SU-DHL-6 (cell line): ENCODE measurements at regions not wholly inside any gene's neighbourhood (a gene's known extent, or its start where the extent isn't known, plus 50 kb on each side); places are given as distances from the start of the nearest gene placed in this dataset.

Experiments
- H2AFZ ChIP-seq: fragments of 200-600 bp; sonication (generic); 2 replicates; pipeline ENCODE4 v1.6.1; 2014; ENCODE audit warnings: low read depth, mild to moderate bottlenecking, moderate library complexity, mixed read lengths, antibody characterized with exemption, low read length; ENCODE audit not compliant: severe bottlenecking
- H3F3A ChIP-seq: fragments of 200-600 bp; shearing (Covaris generic); 2 replicates; pipeline ENCODE4 v1.6.0; 2016; ENCODE audit warnings: antibody characterized with exemption, mild to moderate bottlenecking; ENCODE audit not compliant: insufficient read depth
- H3K27ac ChIP-seq: fragments of 200-600 bp; sonication (generic); 2 replicates; pipeline ENCODE4 v1.5.1; 2016; ENCODE audit warnings: low read depth, mild to moderate bottlenecking, low read length, moderate library complexity, mixed read lengths
- H3K27me3 ChIP-seq: fragments of 200-600 bp; sonication (generic), shearing (Covaris generic); 2 replicates; pipeline ENCODE4 v1.6.0; 2014; ENCODE audit warnings: mild to moderate bottlenecking, low read length
- H3K36me3 ChIP-seq: fragments of 200-600 bp; sonication (generic); 2 replicates; pipeline ENCODE4 v1.6.1; 2014; ENCODE audit warnings: mild to moderate bottlenecking, low read length, mixed read lengths
- H3K4me2 ChIP-seq: fragments of 300-600, 200-600 bp; shearing (Covaris generic), sonication (generic); 2 replicates; pipeline ENCODE4 v1.6.0; 2014; ENCODE audit warnings: low read length, low read depth, mild to moderate bottlenecking; ENCODE audit not compliant: poor library complexity, severe bottlenecking
- H3K4me3 ChIP-seq: fragments of 200-600 bp; sonication (generic); 2 replicates; pipeline ENCODE4 v1.5.1; 2014; ENCODE audit warnings: antibody characterized with exemption, low read length, mild to moderate bottlenecking, mixed read lengths; ENCODE audit not compliant: insufficient read depth, poor library complexity, severe bottlenecking
- H3K79me2 ChIP-seq: fragments of 200-600 bp; sonication (generic); 2 replicates; pipeline ENCODE4 v1.6.1; 2014; ENCODE audit warnings: mild to moderate bottlenecking, low read length, moderate library complexity; ENCODE audit not compliant: insufficient read depth
- H3K9ac ChIP-seq: fragments of 200-600 bp; sonication (generic); 2 replicates; pipeline ENCODE4 v1.7.0; 2014; ENCODE audit warnings: mild to moderate bottlenecking, low read length
- H3K9me2 ChIP-seq: fragments of 200-600 bp; sonication (generic); replicated peaks from 2 replicates; pipeline ENCODE4 v1.6.1; 2014; ENCODE audit warnings: low read length; ENCODE audit not compliant: insufficient read depth
- H3K9me3 ChIP-seq: fragments of 200-600 bp; sonication (generic); 2 replicates; pipeline ENCODE4 v1.6.1; 2014; ENCODE audit warnings: low read length, mixed read lengths; ENCODE audit not compliant: insufficient read depth
- H4K20me1 ChIP-seq: fragments of 200-600 bp; sonication (generic); 2 replicates; pipeline ENCODE4 v1.6.1; 2014; ENCODE audit warnings: low read depth, mild to moderate bottlenecking, antibody characterized with exemption, low read length, moderate library complexity, mixed read lengths
- CTCF ChIP-seq: fragments of 200-600 bp; sonication (generic); IDR thresholded peaks from one replicate; pipeline ENCODE4 v1.5.1; 2017; ENCODE audit warnings: antibody characterized with exemption, mild to moderate bottlenecking, low read length, moderate library complexity; ENCODE audit not compliant: insufficient read depth, poor library complexity, severe bottlenecking
- EZH2phosphoT487 ChIP-seq: fragments of 200-600 bp; sonication (generic), shearing (Covaris generic); conservative IDR thresholded peaks from 2 replicates; pipeline ENCODE4 v1.6.1; 2018; ENCODE audit warnings: mild to moderate bottlenecking, antibody characterized with exemption, low read length, moderate library complexity, mixed read lengths

- Histone ChIP-seq H3K9me2 (no peaks in the 10 kb centered on the region), H3K4me2 (no peak overlapping the region), H3K36me3 (no peaks in the 10 kb centered on the region), H3K27me3 (no peaks in the 10 kb centered on the region), H3K9me3 (no peaks in the 10 kb centered on the region), H3K4me3 (no peak overlapping the region), H3K9ac (no peak overlapping the region), H3F3A (no peaks in the 10 kb centered on the region), H3K79me2 (no peaks in the 10 kb centered on the region), H2AFZ (no peak overlapping the region), H3K27ac (no peak overlapping the region), H4K20me1 (no peaks in the 10 kb centered on the region)
- no peak for TF ChIP-seq EZH2phosphoT487
- no peak for TF ChIP-seq CTCF
Observed at GRCh38 chr15:81955382-81956062, 90.3 kb downstream of the MEX3B start.

- H3K79me2 ChIP-seq, result no peaks in the 10 kb centered on the region
- H3K4me2 ChIP-seq, result no peak overlapping the region
- TF ChIP-seq CTCF, result no peak
- TF ChIP-seq EZH2phosphoT487, result no peak
- no peaks in the 10 kb centered on the region for H3K9me2 ChIP-seq
- no peaks in the 10 kb centered on the region for H3K27me3 ChIP-seq
- no peak overlapping the region for H3K9ac ChIP-seq
- no peaks in the 10 kb centered on the region for H3K36me3 ChIP-seq
- no peaks in the 10 kb centered on the region for H3F3A ChIP-seq
- no peak overlapping the region for H2AFZ ChIP-seq
- H4K20me1 ChIP-seq, result no peaks in the 10 kb centered on the region
- H3K9me3 ChIP-seq, result no peaks in the 10 kb centered on the region
- H3K4me3 ChIP-seq, result no peak overlapping the region
- no peak overlapping the region for H3K27ac ChIP-seq
Observed at GRCh38 chr15:81954158-81954783, 91.5 kb downstream of the MEX3B start.

- no peaks in the 10 kb centered on the region for H3K9me3 ChIP-seq
- no peak overlapping the region for H2AFZ ChIP-seq
- H3K4me2 ChIP-seq, result no peak overlapping the region
- H3K4me3 ChIP-seq, result no peak overlapping the region
- H3K79me2 ChIP-seq, result no peaks in the 10 kb centered on the region
- H3K27ac ChIP-seq, result no peak overlapping the region
- no peaks in the 10 kb centered on the region for H3F3A ChIP-seq
- H3K9me2 ChIP-seq, result no peaks in the 10 kb centered on the region
- no peaks in the 10 kb centered on the region for H4K20me1 ChIP-seq
- no peak overlapping the region for H3K9ac ChIP-seq
- TF ChIP-seq CTCF, result no peak
- no peak for TF ChIP-seq EZH2phosphoT487
- no peaks in the 10 kb centered on the region for H3K36me3 ChIP-seq
- no peaks in the 10 kb centered on the region for H3K27me3 ChIP-seq
Observed at GRCh38 chr15:81950841-81951414, 94.9 kb downstream of the MEX3B start.
